ENCODE measurements at regions not wholly inside any gene's neighbourhood (a gene's known extent, or its start where the extent isn't known, plus 50 kb on each side); places are given as distances from the start of the nearest gene placed in this dataset.

GRCh38 chr2:145573608-145574007 lies 1053.7 kb upstream of the ZEB2 start:
- TF ChIP-seq POLR2AphosphoS5 (IDR thresholded peaks at IDR 0.05) (no peak), POLR2A (IDR thresholded peaks at IDR 0.05) (no peak), CTCF (IDR thresholded peaks at IDR 0.05) (no peak)

Data from sigmoid colon (tissue), 4 donors.